Keratinocyte (primary cell): ENCODE measurements at regions not wholly inside any gene's neighbourhood (a gene's known extent, or its start where the extent isn't known, plus 50 kb on each side); places are given as distances from the start of the nearest gene placed in this dataset.

Experiments used
- DNase-seq: peaks from one replicate; pipeline ENCODE4 v3.0.0-alpha.2; 2011; ENCODE audit warnings: low read depth, missing footprints, low spot score
- FAIRE-seq: peaks from 2 replicates; lab custom pipeline; 2011; peaks lifted over from hg19 to GRCh38; lab: Jason Lieb, UNC
- H2AFZ ChIP-seq: 2 replicates; pipeline ENCODE4 v1.6.0; 2012; ENCODE audit warnings: low read length, control low read depth, inconsistent platforms; ENCODE audit not compliant: control insufficient read depth
- H3K27ac ChIP-seq: 2 replicates; pipeline ENCODE4 v1.5.1; 2011; ENCODE audit warnings: low read length; ENCODE audit not compliant: control insufficient read depth, insufficient read depth
- H3K27me3 ChIP-seq: 3 replicates; pipeline ENCODE4 v1.6.0; 2011; ENCODE audit warnings: low read length; ENCODE audit not compliant: control insufficient read depth, insufficient read depth; ENCODE audit errors: extremely low read depth
- H3K36me3 ChIP-seq, 2 experiments: 2 replicates in 1 of 2; 3 replicates in 1 of 2; pipeline ENCODE4 v1.5.1; 2011; ENCODE audit warnings: low read length in 2 of 2, mild to moderate bottlenecking in 1 of 2; ENCODE audit not compliant: control insufficient read depth in 2 of 2, insufficient read depth in 2 of 2; ENCODE audit errors: extremely low read depth in 1 of 2
- H3K4me1 ChIP-seq: 3 replicates; pipeline ENCODE4 v1.5.1; 2011; ENCODE audit warnings: low read length; ENCODE audit not compliant: control insufficient read depth, insufficient read depth; ENCODE audit errors: extremely low read depth
- H3K4me2 ChIP-seq: 3 replicates; pipeline ENCODE4 v1.6.0; 2011; ENCODE audit warnings: low read depth, low read length; ENCODE audit not compliant: control insufficient read depth, insufficient read depth; ENCODE audit errors: extremely low read depth
- H3K4me3 ChIP-seq, 3 experiments: fragments of 200-600 bp in 1 of 3; sonication (generic) in 1 of 3; 2 replicates in 2 of 3; 3 replicates in 1 of 3; pipeline ENCODE4 v1.5.1; 2011 to 2016; ENCODE audit warnings: low read length in 3 of 3, mild to moderate bottlenecking in 3 of 3, control low read depth in 2 of 3, inconsistent platforms in 1 of 3, low read depth in 1 of 3, mixed read lengths in 1 of 3, mixed run types in 1 of 3, moderate library complexity in 1 of 3; ENCODE audit not compliant: control insufficient read depth in 2 of 3, insufficient read depth in 2 of 3; ENCODE audit errors: extremely low read depth in 1 of 3
- H3K79me2 ChIP-seq: 2 replicates; pipeline ENCODE4 v1.6.0; 2012; ENCODE audit warnings: low read length; ENCODE audit not compliant: control insufficient read depth, insufficient read depth
- H3K9ac ChIP-seq: 3 replicates; pipeline ENCODE4 v1.6.0; 2011; ENCODE audit warnings: low read length; ENCODE audit not compliant: control insufficient read depth, insufficient read depth; ENCODE audit errors: extremely low read depth
- H3K9me1 ChIP-seq: 3 replicates; pipeline ENCODE4 v1.6.0; 2011; ENCODE audit warnings: low read length; ENCODE audit not compliant: control insufficient read depth, insufficient read depth; ENCODE audit errors: extremely low read depth
- H3K9me3 ChIP-seq: 2 replicates; pipeline ENCODE4 v1.5.1; 2012; ENCODE audit warnings: low read depth, low read length; ENCODE audit not compliant: control insufficient read depth
- H4K20me1 ChIP-seq: 3 replicates; pipeline ENCODE4 v1.6.0; 2011; ENCODE audit warnings: low read length; ENCODE audit not compliant: control insufficient read depth, insufficient read depth; ENCODE audit errors: extremely low read depth
- CTCF ChIP-seq, 3 experiments: IDR thresholded peaks in 1 of 3; conservative IDR thresholded peaks in 1 of 3; optimal IDR thresholded peaks in 1 of 3; 2 replicates in 2 of 3; 3 replicates in 1 of 3; pipeline versions ENCODE3 to v1.5.1; 2011; ENCODE audit warnings: low read length in 3 of 3, mild to moderate bottlenecking in 3 of 3, moderate library complexity in 2 of 3, control low read depth in 1 of 3, inconsistent platforms in 1 of 3; ENCODE audit not compliant: insufficient read depth in 2 of 3; ENCODE audit errors: extremely low read depth in 1 of 3
- EZH2 ChIP-seq: IDR thresholded peaks from one replicate; pipeline ENCODE4 v1.6.1; 2012; ENCODE audit warnings: inconsistent platforms, mild to moderate bottlenecking, low read length, moderate library complexity
- dilution Hi-C: fragments of 300-500 bp; cut with MboI; formaldehyde crosslinking; loops from one replicate; pipeline ENCODE4 v1.7.0; 2020; ENCODE audit warnings: low sequenced_read_pairs; ENCODE audit not compliant: extremely low pct_ligation_motif_present

DNA sequence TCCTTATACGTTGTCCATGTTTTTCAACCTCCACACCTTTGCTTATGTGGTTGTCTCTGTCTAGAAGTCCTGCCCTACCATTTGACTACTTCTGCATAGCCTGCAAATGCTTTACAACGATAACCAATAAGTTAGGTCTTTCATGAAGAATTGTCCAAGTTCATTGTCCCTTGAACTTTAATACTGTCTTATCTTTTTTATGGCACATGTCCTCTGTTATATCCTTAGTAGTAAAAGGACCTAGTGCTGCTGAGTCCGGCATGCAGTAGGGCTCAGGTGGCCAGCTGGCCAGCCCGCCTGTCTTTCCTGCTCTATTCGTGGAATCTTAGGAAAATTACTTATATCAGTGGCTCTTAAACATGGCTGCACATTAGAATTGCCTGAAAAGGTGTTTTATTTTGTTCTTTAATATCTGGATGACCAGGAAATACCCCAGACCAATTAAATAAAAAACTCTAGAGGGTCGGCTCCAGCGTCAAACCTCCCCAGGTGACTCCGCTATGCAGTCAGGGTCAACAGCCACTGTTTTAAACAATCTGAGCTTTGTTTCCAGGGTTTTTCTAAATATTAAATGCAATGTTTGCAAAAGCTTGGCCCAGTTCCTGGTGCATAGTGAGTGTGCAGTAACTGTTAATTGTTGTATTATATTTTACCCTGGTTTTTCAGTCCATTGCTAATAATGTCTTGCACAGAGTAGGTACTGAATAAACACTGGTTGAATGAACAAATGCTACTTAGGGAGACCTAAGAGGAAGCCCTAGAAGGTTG, 64.6 kb upstream of the SESN3 start:
- TF ChIP-seq EZH2 (no peak), CTCF (optimal IDR thresholded peaks at IDR 0.05 in 1 of 3, IDR thresholded peaks at IDR 0.05 in 1 of 3, conservative IDR thresholded peaks at IDR 0.05 in 1 of 3; ENCODE audit: extremely low read depth in 1 of 3, insufficient read depth in 2 of 3, low read length in 3 of 3) (no peak)
- no peak overlapping the region for H3K4me3 ChIP-seq
- H4K20me1 ChIP-seq, result no peaks in the 10 kb centered on the region
- H3K4me1 ChIP-seq, result peaks cover 6% of the 10 kb centered on the region
- H3K27ac ChIP-seq, result no peak overlapping the region
- no peak for FAIRE-seq
- no peak overlapping the region for H3K4me2 ChIP-seq
- H3K79me2 ChIP-seq, result no peaks in the 10 kb centered on the region
- no peak overlapping the region for H3K9ac ChIP-seq
- peak overlapping the region; percentile 11 for H2AFZ ChIP-seq
- no peak for DNase-seq
- no peaks in the 10 kb centered on the region for H3K9me1 ChIP-seq
- H3K36me3 ChIP-seq, result no peaks in the 10 kb centered on the region
- H3K9me3 ChIP-seq, result no peaks in the 10 kb centered on the region
- H3K27me3 ChIP-seq, result no peaks in the 10 kb centered on the region
- dilution Hi-C loops, result no loop called here

GRCh38 chr11:95294701-95295100, 63.7 kb upstream of the SESN3 start:
- dilution Hi-C loops, result no loop called here
- no peak for TF ChIP-seq EZH2
- no peak for TF ChIP-seq CTCF (optimal IDR thresholded peaks at IDR 0.05 in 1 of 3, IDR thresholded peaks at IDR 0.05 in 1 of 3, conservative IDR thresholded peaks at IDR 0.05 in 1 of 3; ENCODE audit: extremely low read depth in 1 of 3, insufficient read depth in 2 of 3, low read length in 3 of 3)
- Histone ChIP-seq H4K20me1 (no peaks in the 10 kb centered on the region), H3K4me2 (no peak overlapping the region), H2AFZ (no peak overlapping the region), H3K9me1 (no peaks in the 10 kb centered on the region), H3K79me2 (no peaks in the 10 kb centered on the region), H3K36me3 (no peaks in the 10 kb centered on the region), H3K9me3 (no peaks in the 10 kb centered on the region), H3K4me1 (peaks cover 13% of the 10 kb centered on the region), H3K9ac (no peak overlapping the region), H3K27ac (no peak overlapping the region), H3K4me3 (no peak overlapping the region), H3K27me3 (no peaks in the 10 kb centered on the region)
- FAIRE-seq, result no peak
- DNase-seq, result no peak
